Activated naive CD4-positive, alpha-beta T cell treated with anti-CD3 and anti-CD28 coated beads, Interleukin-2, amount 10 ng/mL, durations not matched to agents 7 days and 5 days (primary cell): ENCODE measurements at regions not wholly inside any gene's neighbourhood (a gene's known extent, or its start where the extent isn't known, plus 50 kb on each side); places are given as distances from the start of the nearest gene placed in this dataset.
A peak's percentile ranks its signal among the peaks of the same experiment; 100 is the strongest.

ENCODE experiments used
- CTCF ChIA-PET: fragments of 350-600 bp; sonication (Branson Sonifier 250); formaldehyde crosslinking; loops from one replicate; lab custom pipeline; 2021; ENCODE audit warnings: antibody characterized with exemption; lab: Charles Lee
- DNase-seq: peaks from one replicate; pipeline ENCODE4 v3.0.0-alpha.2; 2020
- H3K27ac Mint-ChIP-seq: one replicate; pipeline ENCODE4 v1.8.0; 2021; ENCODE audit warnings: mild to moderate bottlenecking, moderate library complexity, mixed read lengths
- H3K27me3 Mint-ChIP-seq: one replicate; pipeline ENCODE4 v1.8.0; 2021; ENCODE audit warnings: mild to moderate bottlenecking, mixed read lengths
- H3K36me3 Mint-ChIP-seq: one replicate; pipeline ENCODE4 v1.8.0; 2021; ENCODE audit warnings: mixed read lengths
- H3K4me1 Mint-ChIP-seq: one replicate; pipeline ENCODE4 v1.8.0; 2021; ENCODE audit warnings: mixed read lengths
- H3K4me3 Mint-ChIP-seq: one replicate; pipeline ENCODE4 v1.8.0; 2021; ENCODE audit warnings: mild to moderate bottlenecking, moderate library complexity, mixed read lengths
- H3K9me3 Mint-ChIP-seq: one replicate; pipeline ENCODE4 v1.8.0; 2021; ENCODE audit warnings: mixed read lengths

DNA sequence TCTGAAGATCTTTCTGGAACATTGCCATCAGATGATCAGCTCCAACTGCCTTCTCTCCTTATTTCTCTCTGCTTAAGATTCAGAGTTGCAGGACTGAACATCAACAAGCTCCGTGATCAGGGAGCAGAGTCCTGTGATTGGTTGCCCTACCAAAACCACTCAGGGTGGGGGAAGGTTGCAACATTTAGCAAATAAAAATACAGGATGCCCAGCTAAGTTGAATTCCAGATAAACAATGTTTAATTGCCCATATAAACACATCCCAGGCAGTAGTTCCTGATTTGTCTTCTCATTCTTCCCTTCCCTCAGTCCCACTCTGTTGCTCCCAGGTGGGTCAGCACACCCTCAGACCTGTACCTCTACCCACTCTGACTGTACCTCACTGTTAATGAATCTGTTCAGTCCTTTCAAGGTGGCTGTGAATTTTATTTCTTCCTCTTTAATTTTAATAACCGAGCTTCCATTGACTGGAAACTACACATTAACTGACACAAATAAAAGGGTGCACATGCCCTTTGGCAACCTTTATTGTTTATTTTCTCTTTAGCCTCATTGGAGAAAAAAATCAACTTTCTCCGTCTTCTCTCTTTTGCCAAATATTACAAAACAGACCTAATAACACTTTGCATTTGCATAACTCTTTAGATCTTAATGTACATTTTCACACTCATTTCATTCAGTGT is 167.1 kb upstream of the PKDCC start:
- H3K27me3 Mint-ChIP-seq = peaks cover 42% of the 10 kb centered on the region
- H3K4me1 Mint-ChIP-seq = no peaks in the 10 kb centered on the region
- H3K4me3 Mint-ChIP-seq = no peak overlapping the region
- H3K36me3 Mint-ChIP-seq = no peaks in the 10 kb centered on the region
- CTCF ChIA-PET = interaction anchor here (1.3 kb wide), 2 partner anchors 13 to 28 kb away, joined by 3 to 5 read pairs; no protein-coding TSS in a partner anchor
- H3K9me3 Mint-ChIP-seq = no peaks in the 10 kb centered on the region
- DNase-seq = no peak
- H3K27ac Mint-ChIP-seq = no peak overlapping the region

- H3K4me1 Mint-ChIP-seq = no peaks in the 10 kb centered on the region
- no peaks in the 10 kb centered on the region for H3K36me3 Mint-ChIP-seq
- CTCF ChIA-PET = no interaction called here
- DNase-seq = no peak
- H3K9me3 Mint-ChIP-seq = no peaks in the 10 kb centered on the region
- H3K27ac Mint-ChIP-seq = no peak overlapping the region
- H3K27me3 Mint-ChIP-seq = peaks cover 46% of the 10 kb centered on the region
- H3K4me3 Mint-ChIP-seq = no peak overlapping the region
These were observed 166.6 kb upstream of the PKDCC start for GRCh38 chr2:41881249-41881648.

DNA sequence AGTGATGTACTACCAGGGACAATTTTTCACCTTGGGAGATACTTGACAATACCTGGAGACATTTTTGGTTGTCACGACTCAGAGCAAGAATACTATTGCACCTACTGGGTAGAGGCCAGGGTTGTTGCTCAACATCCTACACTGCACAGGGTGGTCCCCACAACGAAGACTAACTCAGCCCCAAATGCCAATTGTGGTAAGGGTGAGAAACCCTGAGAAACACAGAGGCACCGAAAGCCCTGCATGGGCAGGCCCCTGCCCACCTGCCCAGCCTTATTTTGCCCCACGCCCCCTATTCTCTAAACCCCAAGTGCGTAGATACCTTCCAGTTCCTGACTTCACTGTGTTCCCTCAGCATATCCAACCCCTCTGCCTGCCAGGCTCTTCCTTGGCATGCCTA is 163.1 kb upstream of the PKDCC start:
- Mint-ChIP-seq H3K36me3 (no peaks in the 10 kb centered on the region), H3K9me3 (no peaks in the 10 kb centered on the region), H3K4me1 (no peaks in the 10 kb centered on the region), H3K27ac (no peak overlapping the region), H3K27me3 (peaks cover 42% of the 10 kb centered on the region), H3K4me3 (no peak overlapping the region)
- CTCF ChIA-PET = no interaction called here
- DNase-seq = no peak

DNA sequence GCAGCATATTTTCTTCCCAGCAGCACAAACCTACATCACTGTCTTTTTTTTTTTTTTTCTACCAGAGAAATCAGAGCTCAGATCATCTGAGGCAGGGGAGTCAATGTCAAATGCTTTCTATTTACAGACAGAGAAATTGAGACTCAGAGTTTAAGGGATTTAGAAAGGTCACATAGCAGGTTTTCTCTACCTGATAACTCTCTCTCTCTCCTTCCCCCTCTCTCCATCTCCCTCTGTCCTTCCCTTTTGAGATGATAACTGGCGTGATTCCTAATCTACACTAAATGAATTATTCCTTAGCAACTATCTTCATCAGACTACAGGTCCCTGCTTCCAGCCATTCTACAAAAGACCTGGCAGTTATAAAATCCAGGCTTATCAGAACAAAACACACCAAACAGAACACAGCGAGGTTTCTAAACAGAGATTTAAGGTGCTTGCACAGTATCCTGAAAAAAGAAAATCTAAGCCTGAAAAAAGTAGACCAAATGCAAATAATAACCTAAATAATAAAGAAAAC is 161.6 kb upstream of the PKDCC start:
- no peak for DNase-seq
- CTCF ChIA-PET = no interaction called here
- no peak overlapping the region for H3K4me3 Mint-ChIP-seq
- peaks cover 37% of the 10 kb centered on the region for H3K27me3 Mint-ChIP-seq
- H3K9me3 Mint-ChIP-seq = no peaks in the 10 kb centered on the region
- no peaks in the 10 kb centered on the region for H3K36me3 Mint-ChIP-seq
- H3K4me1 Mint-ChIP-seq = no peaks in the 10 kb centered on the region
- H3K27ac Mint-ChIP-seq = no peak overlapping the region

GRCh38 chr2:41886757-41887156 is 161.1 kb upstream of the PKDCC start:
- H3K27ac Mint-ChIP-seq = no peak overlapping the region

GRCh38 chr2:41890341-41890740 is 157.5 kb upstream of the PKDCC start:
- peaks cover 41% of the 10 kb centered on the region for H3K27me3 Mint-ChIP-seq
- no peaks in the 10 kb centered on the region for H3K4me1 Mint-ChIP-seq
- H3K36me3 Mint-ChIP-seq = no peaks in the 10 kb centered on the region
- no peak overlapping the region for H3K4me3 Mint-ChIP-seq
- CTCF ChIA-PET = no interaction called here
- no peaks in the 10 kb centered on the region for H3K9me3 Mint-ChIP-seq
- no peak overlapping the region for H3K27ac Mint-ChIP-seq
- DNase-seq = no peak

More at GRCh38 chr2:41886757-41887156, 161.1 kb upstream of the PKDCC start:
- Mint-ChIP-seq H3K4me3 (no peak overlapping the region), H3K27me3 (peaks cover 34% of the 10 kb centered on the region), H3K9me3 (no peaks in the 10 kb centered on the region), H3K4me1 (no peaks in the 10 kb centered on the region), H3K36me3 (no peaks in the 10 kb centered on the region)
- CTCF ChIA-PET = interaction anchor here (0.7 kb wide), 1 partner anchor 199 kb away, joined by 3 read pairs; no protein-coding TSS in a partner anchor
- DNase-seq = no peak

DNA sequence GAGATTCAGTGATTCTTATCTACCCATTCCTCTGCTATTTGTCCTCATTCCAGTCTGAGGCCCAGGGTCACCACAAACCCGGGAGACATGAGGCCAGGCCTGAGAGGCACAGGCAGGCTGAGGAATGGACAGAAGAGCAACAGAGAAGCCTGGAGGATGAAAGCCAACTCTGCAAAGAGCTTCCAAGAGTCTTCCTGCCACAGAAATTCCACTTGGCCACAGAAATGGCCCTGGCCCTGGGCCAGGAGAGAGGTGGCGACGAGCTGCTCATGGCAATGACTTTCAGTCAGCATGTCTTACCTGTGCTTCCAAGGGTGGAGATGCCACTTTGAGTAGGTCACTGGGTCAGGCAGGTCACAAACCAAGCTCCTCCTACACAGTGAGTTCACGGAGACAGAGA is 155.3 kb upstream of the PKDCC start:
- H3K4me1 Mint-ChIP-seq = peaks cover 13% of the 10 kb centered on the region
- H3K36me3 Mint-ChIP-seq = no peaks in the 10 kb centered on the region
- CTCF ChIA-PET = no interaction called here
- no peak overlapping the region for H3K4me3 Mint-ChIP-seq
- peaks cover 48% of the 10 kb centered on the region for H3K27me3 Mint-ChIP-seq
- no peaks in the 10 kb centered on the region for H3K9me3 Mint-ChIP-seq
- DNase-seq = no peak
- H3K27ac Mint-ChIP-seq = no peak overlapping the region

DNA sequence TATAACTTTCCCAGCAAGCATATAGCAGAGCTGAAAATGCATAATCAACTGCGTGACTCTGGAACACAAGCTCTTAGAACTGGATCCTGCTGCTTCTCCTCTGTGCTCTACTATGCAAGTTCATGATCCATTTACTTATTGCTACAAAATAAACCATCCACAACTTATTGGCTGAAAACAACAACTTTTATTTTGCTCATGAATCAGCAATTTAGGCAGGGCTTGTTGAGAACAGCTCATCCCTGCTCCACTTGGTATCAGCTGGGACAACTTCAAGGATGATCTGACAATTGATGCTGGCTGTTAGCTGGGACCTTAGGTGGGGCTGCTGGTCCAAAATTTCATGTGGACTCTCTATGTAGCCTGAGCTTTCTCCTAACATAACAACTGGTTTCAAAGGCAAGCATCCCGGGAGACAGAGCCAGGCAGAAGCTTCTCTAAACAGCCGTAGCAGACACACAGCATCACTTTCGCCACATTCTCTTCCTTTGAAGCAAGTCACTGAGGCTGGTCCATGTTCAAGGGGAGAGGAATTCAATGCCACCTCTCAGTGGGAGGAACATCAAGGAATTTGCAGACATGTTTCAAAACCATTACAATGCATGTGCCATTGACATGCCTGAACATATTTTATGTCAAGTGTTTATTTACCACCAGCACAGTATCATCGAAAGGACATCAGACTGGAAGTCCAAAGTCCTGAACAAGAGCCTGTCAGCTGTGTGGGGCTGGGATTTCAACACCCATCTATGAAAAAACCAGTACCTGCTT is 153.1 kb upstream of the PKDCC start:
- peaks cover 13% of the 10 kb centered on the region for H3K4me1 Mint-ChIP-seq
- H3K27me3 Mint-ChIP-seq = peaks cover 44% of the 10 kb centered on the region
- H3K27ac Mint-ChIP-seq = no peak overlapping the region
- no peak overlapping the region for H3K4me3 Mint-ChIP-seq
- no peaks in the 10 kb centered on the region for H3K36me3 Mint-ChIP-seq
- CTCF ChIA-PET = no interaction called here
- no peaks in the 10 kb centered on the region for H3K9me3 Mint-ChIP-seq
- DNase-seq = no peak

- Mint-ChIP-seq H3K27me3 (peaks cover 44% of the 10 kb centered on the region), H3K4me1 (peaks cover 13% of the 10 kb centered on the region), H3K36me3 (no peaks in the 10 kb centered on the region), H3K9me3 (no peaks in the 10 kb centered on the region), H3K4me3 (no peak overlapping the region), H3K27ac (no peak overlapping the region)
- CTCF ChIA-PET = no interaction called here
- DNase-seq = no peak
These were observed 152.5 kb upstream of the PKDCC start for GRCh38 chr2:41895334-41895664.

GRCh38 chr2:41896186-41896846 is 151.5 kb upstream of the PKDCC start:
- peaks cover 38% of the 10 kb centered on the region for H3K27me3 Mint-ChIP-seq
- DNase-seq = peak; percentile 21
- no peak overlapping the region for H3K27ac Mint-ChIP-seq
- H3K4me3 Mint-ChIP-seq = no peak overlapping the region
- CTCF ChIA-PET = interaction anchor here (1.0 kb wide), 1 partner anchor 26 kb away, joined by 3 read pairs; no protein-coding TSS in a partner anchor
- H3K36me3 Mint-ChIP-seq = no peaks in the 10 kb centered on the region
- no peaks in the 10 kb centered on the region for H3K9me3 Mint-ChIP-seq
- H3K4me1 Mint-ChIP-seq = peaks cover 13% of the 10 kb centered on the region

DNA sequence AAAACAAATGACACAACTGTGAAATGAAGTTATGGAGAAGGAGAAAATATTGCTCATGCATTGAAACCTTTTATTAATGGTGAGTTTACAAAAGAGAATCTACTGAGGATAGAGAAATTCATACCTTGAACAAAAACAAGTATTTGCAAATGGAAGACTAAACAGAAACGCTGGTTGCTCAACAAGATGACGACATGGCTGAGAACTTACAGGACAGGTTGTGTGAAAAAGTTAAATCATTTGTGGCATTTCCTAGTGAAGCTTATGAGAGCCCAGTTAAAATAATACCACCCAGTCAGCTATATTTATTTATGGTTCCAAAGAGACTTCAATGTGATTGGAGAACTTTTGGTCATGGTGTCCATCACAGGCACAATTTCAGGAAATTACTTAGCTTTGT is 148.6 kb upstream of the PKDCC start:
- Mint-ChIP-seq H3K27me3 (peaks cover 38% of the 10 kb centered on the region), H3K36me3 (no peaks in the 10 kb centered on the region), H3K27ac (no peak overlapping the region), H3K9me3 (no peaks in the 10 kb centered on the region), H3K4me1 (peaks cover 13% of the 10 kb centered on the region), H3K4me3 (no peak overlapping the region)
- CTCF ChIA-PET = interaction anchor here (1.6 kb wide), 1 partner anchor 187 kb away, joined by 6 read pairs; no protein-coding TSS in a partner anchor
- no peak for DNase-seq

DNA sequence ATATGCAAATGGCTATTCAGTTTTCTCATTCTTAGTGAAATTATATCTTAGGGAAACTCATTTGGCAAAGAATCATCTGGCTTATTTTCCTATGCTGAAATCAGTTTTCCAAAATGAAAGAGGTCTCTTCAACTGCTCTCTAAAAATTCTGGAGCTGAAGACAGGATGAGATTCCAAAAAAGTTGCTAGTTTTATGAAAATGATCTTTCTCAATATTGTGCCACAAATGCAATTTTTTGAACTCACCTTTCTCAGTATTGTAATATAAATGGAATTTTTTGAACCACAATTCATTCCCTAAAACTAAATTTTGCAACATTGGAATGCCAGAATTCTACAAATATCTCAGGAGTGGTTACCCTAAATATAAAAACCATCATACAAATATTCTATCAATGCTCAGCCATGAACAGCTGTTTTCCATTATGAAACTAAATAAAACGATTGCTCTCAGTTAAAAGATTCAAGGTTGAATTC is 147.7 kb upstream of the PKDCC start:
- Mint-ChIP-seq H3K27ac (no peak overlapping the region), H3K36me3 (no peaks in the 10 kb centered on the region), H3K4me3 (no peak overlapping the region), H3K9me3 (no peaks in the 10 kb centered on the region), H3K27me3 (peaks cover 39% of the 10 kb centered on the region), H3K4me1 (peaks cover 13% of the 10 kb centered on the region)
- CTCF ChIA-PET = interaction anchor here (1.6 kb wide), 1 partner anchor 186 kb away, joined by 6 read pairs; no protein-coding TSS in a partner anchor
- DNase-seq = no peak

- Mint-ChIP-seq H3K36me3 (no peaks in the 10 kb centered on the region), H3K27ac (no peak overlapping the region), H3K9me3 (no peaks in the 10 kb centered on the region), H3K27me3 (peaks cover 33% of the 10 kb centered on the region), H3K4me1 (no peaks in the 10 kb centered on the region), H3K4me3 (no peak overlapping the region)
- no peak for DNase-seq
- CTCF ChIA-PET = no interaction called here
These were observed 144.9 kb upstream of the PKDCC start for GRCh38 chr2:41902897-41903296.

DNA sequence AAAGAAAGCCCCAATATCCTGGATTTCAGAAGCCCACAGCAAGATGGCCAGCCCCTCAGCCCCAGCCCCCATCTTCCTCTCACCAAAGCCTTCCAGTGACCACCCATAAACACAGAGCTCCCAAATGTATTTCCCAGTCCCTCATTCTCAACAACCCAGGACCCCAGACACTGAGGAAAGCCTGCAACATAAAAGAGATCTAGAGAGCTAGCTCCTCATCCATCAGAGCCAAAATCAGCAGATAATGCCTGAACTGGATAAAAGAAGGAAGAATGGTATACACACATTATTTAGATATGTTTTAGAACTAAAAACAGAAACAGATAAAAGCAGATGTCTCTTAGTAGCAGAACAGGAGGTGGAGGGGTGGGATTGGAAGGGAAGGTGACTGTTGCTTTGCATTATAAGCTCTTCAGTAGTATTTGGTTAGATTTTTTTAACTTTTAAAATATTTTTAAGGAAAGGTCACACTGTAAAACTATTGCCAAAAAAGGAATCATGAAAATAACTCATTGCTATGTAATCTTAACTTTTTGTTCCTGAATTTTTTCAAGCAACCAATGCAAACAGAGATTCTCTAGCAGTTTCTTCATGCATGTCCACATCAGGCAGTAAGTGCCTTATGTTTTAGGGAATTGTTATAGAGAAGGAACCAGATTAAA is 144.2 kb upstream of the PKDCC start:
- CTCF ChIA-PET = no interaction called here

More for the DNA sequence above, 144.2 kb upstream of the PKDCC start:
- Mint-ChIP-seq H3K9me3 (no peaks in the 10 kb centered on the region), H3K4me1 (no peaks in the 10 kb centered on the region), H3K27me3 (peaks cover 30% of the 10 kb centered on the region), H3K36me3 (no peaks in the 10 kb centered on the region), H3K4me3 (no peak overlapping the region), H3K27ac (no peak overlapping the region)
- DNase-seq = no peak
